T-cell (primary cell): ENCODE measurements at regions not wholly inside any gene's neighbourhood (a gene's known extent, or its start where the extent isn't known, plus 50 kb on each side); places are given as distances from the start of the nearest gene placed in this dataset.

Experiments
- ATAC-seq, 4 experiments: fragments of 200-7000 bp in 3 of 4; fragments of 150-1000 bp in 1 of 4; cut with Tn5 transposase; replicated peaks in 1 of 4; 1 replicate in 3 of 4; 2 replicates in 1 of 4; pipeline ENCODE4 v1.10.0; 2021; ENCODE audit warnings: moderate library complexity in 3 of 4, mild to moderate bottlenecking in 2 of 4, moderate number of reproducible peaks in 1 of 4
- CTCF ChIA-PET, 2 donors: fragments of 300-600 bp; sonication (Branson Sonifier 250); formaldehyde crosslinking; loops; one replicate each; lab custom pipeline; 2022; ENCODE audit warnings: antibody characterized with exemption in 2 of 2; lab: Charles Lee
- POLR2A ChIA-PET, 2 donors: fragments of 300-600 bp; sonication (Branson Sonifier 250); formaldehyde crosslinking; loops; one replicate each; lab custom pipeline; 2022; ENCODE audit warnings: antibody characterized with exemption in 2 of 2; lab: Charles Lee
- DNase-seq, 35 experiments: peaks; one replicate each; pipeline versions ENCODE4 v3.0.0 to v3.0.0-alpha.2; 2013 to 2023
- H3K27ac ChIP-seq: one replicate; pipeline ENCODE4 v1.5.1; 2013; ENCODE audit warnings: low read length
- H3K27me3 ChIP-seq, 2 experiments: replicated peaks in 1 of 2; 1 replicate in 1 of 2; 2 replicates in 1 of 2; pipeline versions ENCODE4 v1.6.1 to v1.7.0; 2013; ENCODE audit warnings: low read length in 1 of 2, mixed read lengths in 1 of 2; ENCODE audit not compliant: control insufficient read depth in 2 of 2, insufficient read depth in 2 of 2; ENCODE audit errors: extremely low read depth in 1 of 2
- H3K36me3 ChIP-seq, 2 donors: 1 replicate in 1 of 2; 2 replicates in 1 of 2; pipeline versions ENCODE4 v1.6.1 to v1.7.0; 2013; ENCODE audit warnings: low read length in 1 of 2; ENCODE audit not compliant: control insufficient read depth in 2 of 2, insufficient read depth in 1 of 2; ENCODE audit errors: extremely low read depth in 1 of 2
- H3K4me1 ChIP-seq, 2 experiments: 1 replicate in 1 of 2; 2 replicates in 1 of 2; pipeline versions ENCODE4 v1.6.1 to v1.7.0; 2013; ENCODE audit warnings: low read length in 2 of 2, mixed read lengths in 1 of 2; ENCODE audit not compliant: insufficient read depth in 2 of 2, control insufficient read depth in 1 of 2; ENCODE audit errors: extremely low read depth in 1 of 2
- H3K4me3 ChIP-seq, 2 donors: 1 replicate in 1 of 2; 2 replicates in 1 of 2; pipeline versions ENCODE4 v1.5.1 to v1.7.0; 2013; ENCODE audit warnings: mild to moderate bottlenecking in 2 of 2, low read length in 1 of 2, moderate library complexity in 1 of 2; ENCODE audit not compliant: control insufficient read depth in 1 of 2; ENCODE audit errors: extremely low read depth in 1 of 2
- H3K9me3 ChIP-seq: 2 replicates; pipeline ENCODE4 v1.7.0; 2013
- H3K27ac Mint-ChIP-seq, 2 donors: one replicate each; pipeline ENCODE4 v1.8.0; 2020 to 2021; ENCODE audit warnings: mild to moderate bottlenecking in 2 of 2, mixed read lengths in 2 of 2
- H3K27me3 Mint-ChIP-seq, 2 donors: one replicate each; pipeline ENCODE4 v1.8.0; 2021 to 2022; ENCODE audit warnings: mixed read lengths in 2 of 2
- H3K36me3 Mint-ChIP-seq: one replicate; pipeline ENCODE4 v1.8.0; 2021; ENCODE audit warnings: mixed read lengths
- H3K4me1 Mint-ChIP-seq, 3 donors: one replicate each; pipeline ENCODE4 v1.8.0; 2020 to 2022; ENCODE audit warnings: mixed read lengths in 3 of 3, mild to moderate bottlenecking in 1 of 3
- H3K4me3 Mint-ChIP-seq, 3 donors: one replicate each; pipeline ENCODE4 v1.8.0; 2020 to 2022; ENCODE audit warnings: mild to moderate bottlenecking in 3 of 3, mixed read lengths in 3 of 3, moderate library complexity in 3 of 3
- H3K9me3 Mint-ChIP-seq, 3 donors: one replicate each; pipeline ENCODE4 v1.8.0; 2020 to 2022; ENCODE audit warnings: mixed read lengths in 3 of 3
- WGBS: methylation state at CpG from one replicate; pipeline ENCODE4 v1.1.5; 2013; ENCODE audit warnings: missing lambda C conversion rate; ENCODE audit not compliant: insufficient coverage; 5-methylcytosine and 5-hydroxymethylcytosine counted together

- DNase-seq, result no peak
- no peaks in the 10 kb centered on the region for H3K4me1 ChIP-seq
- H3K27me3 ChIP-seq, result no peaks in the 10 kb centered on the region
- no peaks in the 10 kb centered on the region for H3K9me3 ChIP-seq
- 100% methylated on average over 1 of the region's 1 CpG for WGBS
- Mint-ChIP-seq H3K4me1 (no peaks in the 10 kb centered on the region), H3K27me3 (peaks cover 3% of the 10 kb centered on the region in 2 donors), H3K9me3 (no peaks in the 10 kb centered on the region), H3K4me3 (no peak overlapping the region), H3K36me3 (no peaks in the 10 kb centered on the region), H3K27ac (no peak overlapping the region)
- CTCF ChIA-PET, result interaction anchor here in 1 of 2 donors (0.6 to 0.9 kb wide), 3 partner anchors 8 to 67 kb away, joined by 3 to 6 read pairs (median 3); no protein-coding TSS in a partner anchor
- no peak overlapping the region for H3K27ac ChIP-seq
- POLR2A ChIA-PET, result no interaction called here
- ATAC-seq, result no peak
- H3K4me3 ChIP-seq, result no peak overlapping the region
- H3K36me3 ChIP-seq, result no peaks in the 10 kb centered on the region
These were observed 241.4 kb upstream of the IL12B start for GRCh38 chr5:159571501-159572244.

- Histone ChIP-seq H3K27ac (no peak overlapping the region), H3K4me3 (no peak overlapping the region), H3K4me1 (no peaks in the 10 kb centered on the region), H3K36me3 (no peaks in the 10 kb centered on the region), H3K9me3 (no peaks in the 10 kb centered on the region), H3K27me3 (no peaks in the 10 kb centered on the region)
- ChIA-PET CTCF (no interaction called here), POLR2A (no interaction called here)
- Mint-ChIP-seq H3K4me3 (no peak overlapping the region), H3K4me1 (no peaks in the 10 kb centered on the region), H3K27me3 (peaks cover 7 to 14% of the 10 kb centered on the region in 2 donors), H3K9me3 (no peaks in the 10 kb centered on the region), H3K36me3 (no peaks in the 10 kb centered on the region), H3K27ac (no peak overlapping the region)
- ATAC-seq, result no peak
- DNase-seq, result no peak
- WGBS, result 100% methylated on average over 1 of the region's 7 CpGs
These were observed 246.6 kb upstream of the IL12B start for GRCh38 chr5:159576902-159577301.

- Mint-ChIP-seq H3K4me1 (no peaks in the 10 kb centered on the region), H3K36me3 (no peaks in the 10 kb centered on the region), H3K4me3 (no peak overlapping the region), H3K9me3 (peaks cover 4 to 8% (median 6%) of the 10 kb centered on the region in 3 donors), H3K27ac (no peak overlapping the region), H3K27me3 (peaks cover 4 to 12% of the 10 kb centered on the region in 2 donors)
- ChIA-PET CTCF (interaction anchor here (0.6 to 0.7 kb wide), 3 partner anchors 24 to 662 kb away, joined by 3 to 4 read pairs (median 4); no protein-coding TSS in a partner anchor), POLR2A (no interaction called here)
- H3K27ac ChIP-seq, result no peak overlapping the region
- no peaks in the 10 kb centered on the region for H3K9me3 ChIP-seq
- ATAC-seq (no peak), DNase-seq (no peak)
- 80% methylated on average over 1 of the region's 7 CpGs for WGBS
- no peaks in the 10 kb centered on the region for H3K27me3 ChIP-seq
- H3K36me3 ChIP-seq, result no peaks in the 10 kb centered on the region
- no peaks in the 10 kb centered on the region for H3K4me1 ChIP-seq
- H3K4me3 ChIP-seq, result no peak overlapping the region
These were observed 251.4 kb upstream of the IL12B start for GRCh38 chr5:159581502-159582249.

GRCh38 chr5:159582756-159583541, 252.7 kb upstream of the IL12B start:
- Mint-ChIP-seq H3K9me3 (peaks cover 4 to 8% (median 6%) of the 10 kb centered on the region in 3 donors), H3K27ac (no peak overlapping the region), H3K4me3 (no peak overlapping the region), H3K27me3 (peaks cover 3 to 12% of the 10 kb centered on the region in 2 donors), H3K4me1 (no peaks in the 10 kb centered on the region), H3K36me3 (no peaks in the 10 kb centered on the region)
- no peaks in the 10 kb centered on the region for H3K36me3 ChIP-seq
- no peaks in the 10 kb centered on the region for H3K27me3 ChIP-seq
- no CpG with 5 or more reads among the region's 1 CpG for WGBS
- POLR2A ChIA-PET, result no interaction called here
- no peak overlapping the region for H3K27ac ChIP-seq
- ATAC-seq (no peak), DNase-seq (no peak)
- no peaks in the 10 kb centered on the region for H3K4me1 ChIP-seq
- H3K9me3 ChIP-seq, result no peaks in the 10 kb centered on the region
- CTCF ChIA-PET, result no interaction called here
- no peak overlapping the region for H3K4me3 ChIP-seq

- DNase-seq (no peak), ATAC-seq (no peak)
- no peaks in the 10 kb centered on the region for H3K9me3 ChIP-seq
- H3K27me3 Mint-ChIP-seq, result peaks cover 0 to 4% of the 10 kb centered on the region in 2 donors
- no peak overlapping the region for H3K27ac ChIP-seq
- H3K4me3 Mint-ChIP-seq, result no peak overlapping the region
- H3K4me1 Mint-ChIP-seq, result no peaks in the 10 kb centered on the region
- H3K9me3 Mint-ChIP-seq, result peaks cover 4 to 8% (median 6%) of the 10 kb centered on the region in 3 donors
- H3K27ac Mint-ChIP-seq, result no peak overlapping the region
- no peaks in the 10 kb centered on the region for H3K36me3 ChIP-seq
- H3K4me3 ChIP-seq, result no peak overlapping the region
- no peaks in the 10 kb centered on the region for H3K36me3 Mint-ChIP-seq
- ChIA-PET POLR2A (no interaction called here), CTCF (no interaction called here)
- H3K27me3 ChIP-seq, result peaks cover 0 to 2% of the 10 kb centered on the region in 2 experiments
- WGBS, result 100% methylated on average over 2 of the region's 5 CpGs
- H3K4me1 ChIP-seq, result no peaks in the 10 kb centered on the region
These were observed 256.6 kb upstream of the IL12B start for GRCh38 chr5:159586921-159587320.

GRCh38 chr5:159588941-159589340, 258.7 kb upstream of the IL12B start:
- H3K27ac Mint-ChIP-seq, result no peak overlapping the region
- H3K4me1 Mint-ChIP-seq, result no peaks in the 10 kb centered on the region
- ChIA-PET CTCF (no interaction called here), POLR2A (no interaction called here)
- no peak overlapping the region for H3K4me3 Mint-ChIP-seq
- Histone ChIP-seq H3K4me3 (no peak overlapping the region), H3K36me3 (no peaks in the 10 kb centered on the region), H3K27me3 (peaks cover 0 to 2% of the 10 kb centered on the region in 2 experiments), H3K4me1 (no peaks in the 10 kb centered on the region), H3K9me3 (no peaks in the 10 kb centered on the region), H3K27ac (no peak overlapping the region)
- H3K9me3 Mint-ChIP-seq, result peaks cover 0 to under 1% (median 0%) of the 10 kb centered on the region in 3 donors
- H3K36me3 Mint-ChIP-seq, result no peaks in the 10 kb centered on the region
- peaks cover 0 to 4% of the 10 kb centered on the region in 2 donors for H3K27me3 Mint-ChIP-seq
- no peak for DNase-seq
- ATAC-seq, result no peak
- no CpG with 5 or more reads among the region's 6 CpGs for WGBS
